Erythroblast (primary cell): ENCODE measurements at regions not wholly inside any gene's neighbourhood (a gene's known extent, or its start where the extent isn't known, plus 50 kb on each side); places are given as distances from the start of the nearest gene placed in this dataset.

ENCODE experiments used
- GATA1 ChIP-seq: IDR thresholded peaks from 2 replicates; pipeline ENCODE4 v1.6.1; 2011; ENCODE audit warnings: low read depth, mild to moderate bottlenecking, control low read depth, low read length, moderate library complexity
- POLR2A ChIP-seq: IDR thresholded peaks from 2 replicates; pipeline ENCODE4 v1.6.1; 2011; ENCODE audit warnings: mild to moderate bottlenecking, low read length

DNA sequence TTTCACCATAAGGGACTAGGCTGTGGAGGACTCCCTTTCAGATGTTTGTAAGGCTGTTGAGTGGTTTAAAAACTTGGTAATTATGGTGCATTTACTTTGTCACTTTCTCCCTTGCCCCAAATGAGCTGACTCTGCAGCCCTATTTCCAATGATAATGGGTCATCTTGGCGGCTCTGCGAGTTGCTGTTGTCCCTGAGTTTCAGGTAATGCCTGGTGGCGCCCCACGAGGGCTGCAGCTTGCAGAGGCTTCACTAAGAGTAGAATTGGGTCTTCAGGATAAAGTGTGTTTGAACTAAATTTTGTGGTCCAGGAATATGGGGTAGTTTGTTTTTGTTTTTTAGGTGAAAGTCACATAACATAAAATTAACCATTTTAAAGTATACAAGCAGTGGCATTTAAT, 450.1 kb upstream of the CFAP20DC start:
- TF ChIP-seq POLR2A (no peak), GATA1 (no peak)
